Stomach (tissue), 8 donors: ENCODE measurements at regions not wholly inside any gene's neighbourhood (a gene's known extent, or its start where the extent isn't known, plus 50 kb on each side); places are given as distances from the start of the nearest gene placed in this dataset.

Source experiments
- DNase-seq, 2 donors: peaks; one replicate each; pipeline versions ENCODE4 v3.0.0 to v3.0.0-alpha.2; 2013 to 2019
- H3K27ac ChIP-seq, 5 donors: fragments of 200-600 bp in 4 of 5; sonication (generic) in 4 of 5; one replicate each; pipeline ENCODE4 v1.5.1; 2013 to 2019; ENCODE audit warnings: mild to moderate bottlenecking in 1 of 5, moderate library complexity in 1 of 5
- H3K27me3 ChIP-seq, 3 donors: fragments of 200-600 bp; sonication (generic); one replicate each; pipeline ENCODE4 v1.5.1; 2017 to 2019; ENCODE audit warnings: mixed run types in 1 of 3
- H3K36me3 ChIP-seq, 4 donors: fragments of 200-600 bp; sonication (generic); 1 replicate in 3 of 4; 2 replicates in 1 of 4; pipeline ENCODE4 v1.5.1; 2016 to 2019
- H3K4me1 ChIP-seq, 4 donors: fragments of 200-600 bp; sonication (generic); one replicate each; pipeline ENCODE4 v1.5.1; 2016 to 2019
- H3K4me3 ChIP-seq, 4 donors: fragments of 200-600 bp; sonication (generic) in 3 of 4; one replicate each; pipeline ENCODE4 v1.5.1; 2016 to 2019; ENCODE audit warnings: mild to moderate bottlenecking in 1 of 4
- H3K9me3 ChIP-seq, 4 donors: fragments of 200-600 bp; sonication (generic); one replicate each; pipeline ENCODE4 v1.5.1; 2016 to 2019
- CTCF ChIP-seq, 7 experiments: fragments of 450-650 bp in 4 of 7; fragments of 200-600 bp in 3 of 7; sonication (generic) in 3 of 7; IDR thresholded peaks; one replicate each; pipeline ENCODE4 v1.5.1; 2016 to 2019; ENCODE audit warnings: antibody characterized with exemption in 7 of 7, control low read depth in 2 of 7, mild to moderate bottlenecking in 1 of 7
- EP300 ChIP-seq: sonication (generic); formaldehyde crosslinking; IDR thresholded peaks from one replicate; pipeline ENCODE4 v1.6.1; 2017; ENCODE audit warnings: antibody characterized with exemption
- POLR2A ChIP-seq, 4 donors: fragments of 450-650 bp; IDR thresholded peaks; one replicate each; pipeline ENCODE4 v1.6.1; 2016; ENCODE audit warnings: antibody characterized with exemption in 4 of 4, control low read depth in 2 of 4, mild to moderate bottlenecking in 1 of 4, moderate library complexity in 1 of 4
- POLR2AphosphoS5 ChIP-seq, 3 donors: sonication (generic); formaldehyde crosslinking; IDR thresholded peaks; one replicate each; pipeline ENCODE4 v1.6.1; 2016; ENCODE audit warnings: antibody characterized with exemption in 3 of 3
- WGBS, 5 donors: extraction: QIAGEN DNeasy Blood & Tissue Kit in 3 of 5; methylation state at CpG; one replicate each; pipeline versions ENCODE4 v1.1.5 to v1.1.7; 2013 to 2018; 5-methylcytosine and 5-hydroxymethylcytosine counted together
- intact Hi-C: fragments of 100-400 bp; cut with DNase I; formaldehyde crosslinking; loops from one replicate; pipeline ENCODE4 v1.15.1; 2023; ENCODE audit warnings: low total_unique reads
- donor health status: healthy with polysubstance abuse.
- donor health status: Bipolar disorder and iron deficiency.
- donor health status: healthy.

- DNase-seq = no peak
- H3K27me3 ChIP-seq = no peaks in the 10 kb centered on the region
- H3K27ac ChIP-seq = no peak overlapping the region
- intact Hi-C loops = no loop called here
- no peak for TF ChIP-seq CTCF (IDR thresholded peaks at IDR 0.05)
- no peak for TF ChIP-seq POLR2A (IDR thresholded peaks at IDR 0.05)
- TF ChIP-seq EP300 = no peak
- no peak for TF ChIP-seq POLR2AphosphoS5 (IDR thresholded peaks at IDR 0.05)
- H3K9me3 ChIP-seq = peaks cover 0 to 13% (median 5%) of the 10 kb centered on the region in 4 donors
- H3K4me1 ChIP-seq = no peaks in the 10 kb centered on the region
- no peaks in the 10 kb centered on the region for H3K36me3 ChIP-seq
- H3K4me3 ChIP-seq = no peak overlapping the region
Measured at GRCh38 chr4:124227981-124228380, 484.6 kb downstream of the ANKRD50 start.

GRCh38 chr4:124230268-124230667, 482.3 kb downstream of the ANKRD50 start:
- no peaks in the 10 kb centered on the region for H3K27me3 ChIP-seq
- H3K9me3 ChIP-seq = peaks cover 0 to 13% (median 5%) of the 10 kb centered on the region in 4 donors
- DNase-seq = no peak
- H3K36me3 ChIP-seq = no peaks in the 10 kb centered on the region
- intact Hi-C loops = no loop called here
- TF ChIP-seq EP300 (no peak), POLR2AphosphoS5 (IDR thresholded peaks at IDR 0.05) (no peak), CTCF (IDR thresholded peaks at IDR 0.05) (no peak), POLR2A (IDR thresholded peaks at IDR 0.05) (no peak)
- no peaks in the 10 kb centered on the region for H3K4me1 ChIP-seq
- no peak overlapping the region for H3K27ac ChIP-seq
- no peak overlapping the region for H3K4me3 ChIP-seq
- 40 to 61% (median 57%) methylated on average over 2 of the region's 2 CpGs for WGBS, 5 donors

GRCh38 chr4:124234771-124235170, 477.8 kb downstream of the ANKRD50 start:
- 21 to 50% (median 32%) methylated on average over 2 of the region's 2 CpGs for WGBS, 5 donors

GRCh38 chr4:124243671-124244366, 468.7 kb downstream of the ANKRD50 start:
- intact Hi-C loops = no loop called here
- 76 to 93% (median 81%) methylated on average over 3 of the region's 3 CpGs for WGBS, 5 donors

More at GRCh38 chr4:124234771-124235170, 477.8 kb downstream of the ANKRD50 start:
- Histone ChIP-seq H3K9me3 (no peaks in the 10 kb centered on the region), H3K4me1 (no peaks in the 10 kb centered on the region), H3K36me3 (no peaks in the 10 kb centered on the region), H3K27me3 (no peaks in the 10 kb centered on the region), H3K27ac (no peak overlapping the region), H3K4me3 (no peak overlapping the region)
- no peak for DNase-seq
- TF ChIP-seq EP300 (no peak), POLR2AphosphoS5 (IDR thresholded peaks at IDR 0.05) (no peak), POLR2A (IDR thresholded peaks at IDR 0.05) (no peak)
- intact Hi-C loops = no loop called here

More at GRCh38 chr4:124243671-124244366, 468.7 kb downstream of the ANKRD50 start:
- no peak for DNase-seq
- no peaks in the 10 kb centered on the region for H3K36me3 ChIP-seq
- TF ChIP-seq POLR2AphosphoS5 (IDR thresholded peaks at IDR 0.05) (no peak), POLR2A (IDR thresholded peaks at IDR 0.05) (no peak), CTCF (IDR thresholded peaks at IDR 0.05) (no peak), EP300 (no peak)
- H3K27me3 ChIP-seq = no peaks in the 10 kb centered on the region
- H3K4me1 ChIP-seq = no peaks in the 10 kb centered on the region
- peaks cover 0 to 8% (median 0%) of the 10 kb centered on the region in 4 donors for H3K9me3 ChIP-seq
- H3K4me3 ChIP-seq = no peak overlapping the region
- H3K27ac ChIP-seq = no peak overlapping the region
